Endothelial cell of umbilical vein (primary cell): ENCODE measurements at regions not wholly inside any gene's neighbourhood (a gene's known extent, or its start where the extent isn't known, plus 50 kb on each side); places are given as distances from the start of the nearest gene placed in this dataset.

Experiments used
- BruUV-seq: library from RNA; stranded (reverse); fragments of 400-500 nt; replicated peaks from 2 replicates; lab custom pipeline; 2021; lab: Mats Ljungman, UMichigan
- CTCF ChIA-PET: fragments of 300-600, 350-600 bp; sonication (Branson Sonifier 250); formaldehyde crosslinking; loops from one replicate; lab custom pipeline; 2021; ENCODE audit warnings: antibody characterized with exemption, inconsistent platforms; lab: Charles Lee
- POLR2A ChIA-PET: fragments of 300-600, 350-600 bp; sonication (Branson Sonifier 250); formaldehyde crosslinking; loops from one replicate; lab custom pipeline; 2021; ENCODE audit warnings: antibody characterized with exemption, inconsistent platforms; lab: Charles Lee
- DNase-seq: peaks from one replicate; pipeline ENCODE4 v3.0.0-alpha.2; 2011; ENCODE audit warnings: low read depth, low spot score
- FAIRE-seq: peaks from 2 replicates; lab custom pipeline; 2011; peaks lifted over from hg19 to GRCh38; lab: Jason Lieb, UNC
- H2AFZ ChIP-seq: 2 replicates; pipeline ENCODE4 v1.6.0; 2012; ENCODE audit warnings: low read depth, low read length, control low read depth, inconsistent platforms
- H3K27ac ChIP-seq: 2 replicates; pipeline ENCODE4 v1.5.1; 2011; ENCODE audit warnings: low read depth, mild to moderate bottlenecking, control low read depth, low read length, moderate library complexity; ENCODE audit not compliant: insufficient read depth
- H3K27me3 ChIP-seq, 2 experiments: 2 replicates each; pipeline versions ENCODE4 v1.6.0 to v1.6.1; 2011; ENCODE audit warnings: low read length in 2 of 2, mixed read lengths in 1 of 2; ENCODE audit not compliant: control insufficient read depth in 2 of 2, insufficient read depth in 2 of 2
- H3K36me3 ChIP-seq, 2 experiments: 2 replicates in 1 of 2; 3 replicates in 1 of 2; pipeline ENCODE4 v1.5.1; 2011; ENCODE audit warnings: low read length in 2 of 2, mild to moderate bottlenecking in 1 of 2, moderate library complexity in 1 of 2; ENCODE audit not compliant: control insufficient read depth in 2 of 2, insufficient read depth in 2 of 2; ENCODE audit errors: extremely low read depth in 1 of 2
- H3K4me1 ChIP-seq: 3 replicates; pipeline ENCODE4 v1.5.1; 2011; ENCODE audit warnings: mild to moderate bottlenecking, low read length; ENCODE audit not compliant: control insufficient read depth, insufficient read depth; ENCODE audit errors: extremely low read depth
- H3K4me2 ChIP-seq: 2 replicates; pipeline ENCODE4 v1.6.1; 2011; ENCODE audit warnings: low read length, control low read depth, mixed read lengths; ENCODE audit not compliant: insufficient read depth
- H3K4me3 ChIP-seq, 3 experiments: fragments of 200-600 bp in 1 of 3; sonication (generic), shearing (Covaris generic) in 1 of 3; replicated peaks in 1 of 3; 2 replicates each; pipeline ENCODE4 v1.5.1; 2011 to 2016; ENCODE audit warnings: control low read depth in 3 of 3, low read length in 3 of 3, mild to moderate bottlenecking in 2 of 3, inconsistent platforms in 1 of 3, low read depth in 1 of 3, moderate library complexity in 1 of 3; ENCODE audit not compliant: insufficient read depth in 1 of 3
- H3K79me2 ChIP-seq: 2 replicates; pipeline ENCODE4 v1.6.0; 2012; ENCODE audit warnings: low read length, inconsistent platforms; ENCODE audit not compliant: control insufficient read depth, insufficient read depth
- H3K9ac ChIP-seq: replicated peaks from 2 replicates; pipeline ENCODE3; 2011; ENCODE audit warnings: low read length, control low read depth; ENCODE audit not compliant: insufficient read depth; ENCODE audit errors: extremely low read depth
- H3K9me1 ChIP-seq: replicated peaks from 3 replicates; pipeline ENCODE4 v1.6.0; 2011; ENCODE audit warnings: mild to moderate bottlenecking, low read length; ENCODE audit not compliant: control insufficient read depth, insufficient read depth; ENCODE audit errors: extremely low read depth
- H3K9me3 ChIP-seq: replicated peaks from 2 replicates; pipeline ENCODE4 v1.5.1; 2012; ENCODE audit warnings: low read length, inconsistent platforms; ENCODE audit not compliant: control insufficient read depth, insufficient read depth
- H4K20me1 ChIP-seq: replicated peaks from 2 replicates; pipeline ENCODE3; 2011; ENCODE audit warnings: mild to moderate bottlenecking, low read length; ENCODE audit not compliant: control insufficient read depth, insufficient read depth; ENCODE audit errors: extremely low read depth
- CTCF ChIP-seq, 2 donors: IDR thresholded peaks; 1 replicate in 1 of 2; 2 replicates in 1 of 2; pipeline ENCODE4 v1.5.1; 2011; ENCODE audit warnings: low read length in 2 of 2, mild to moderate bottlenecking in 2 of 2, moderate library complexity in 2 of 2, control low read depth in 1 of 2, inconsistent platforms in 1 of 2, low read depth in 1 of 2; ENCODE audit not compliant: insufficient read depth in 1 of 2; ENCODE audit errors: extremely low read depth in 1 of 2
- EZH2 ChIP-seq: IDR thresholded peaks from 2 replicates; pipeline ENCODE4 v1.6.1; 2012; ENCODE audit warnings: borderline replicate concordance, low read depth, mild to moderate bottlenecking, moderate library complexity, low read length, inconsistent platforms; ENCODE audit not compliant: severe bottlenecking
- FOS ChIP-seq: IDR thresholded peaks from 2 replicates; pipeline ENCODE4 v1.6.1; 2011; ENCODE audit warnings: mild to moderate bottlenecking, low read length, moderate library complexity, borderline replicate concordance; ENCODE audit not compliant: insufficient read depth
- GATA2 ChIP-seq: IDR thresholded peaks from 2 replicates; pipeline ENCODE4 v1.7.0; 2011; ENCODE audit warnings: low read depth, mild to moderate bottlenecking, moderate library complexity, mixed read lengths, low read length; ENCODE audit not compliant: insufficient read length, insufficient read depth
- JUN ChIP-seq: IDR thresholded peaks from 2 replicates; pipeline ENCODE4 v1.6.1; 2011; ENCODE audit warnings: borderline replicate concordance, low read depth; ENCODE audit not compliant: insufficient read length, insufficient read depth
- POLR2A ChIP-seq: IDR thresholded peaks from 2 replicates; pipeline ENCODE4 v1.6.1; 2012; ENCODE audit warnings: low read depth, mild to moderate bottlenecking, control low read depth, low read length
- POLR2AphosphoS5 ChIP-seq: IDR thresholded peaks from 2 replicates; pipeline ENCODE4 v1.6.1; 2012; ENCODE audit warnings: low read depth, mild to moderate bottlenecking, control low read depth, low read length, moderate library complexity; ENCODE audit not compliant: insufficient read depth
- dilution Hi-C: fragments of 300-500 bp; cut with MboI; formaldehyde crosslinking; loops from one replicate; pipeline ENCODE4 v1.15.0; 2019; ENCODE audit warnings: low sequenced_read_pairs; ENCODE audit not compliant: extremely low pct_ligation_motif_present
- intact Hi-C: fragments of 100-400 bp; cut with micrococcal nuclease; formaldehyde crosslinking; loops from one replicate; pipeline ENCODE4 v1.10.0; 2022
- TF ChIP-seq, protein P1 (sequence below): IDR thresholded peaks from 2 replicates; pipeline ENCODE4 v1.6.1; 2011; ENCODE audit not compliant: insufficient read depth, insufficient read length

GRCh38 chr9:119033596-119033995 lies 335.6 kb downstream of the BRINP1 start:
- DNase-seq, result no peak
- dilution Hi-C loops, result no loop called here
- TF ChIP-seq FOS (no peak), POLR2AphosphoS5 (no peak), CTCF (IDR thresholded peaks at IDR 0.05; ENCODE audit: extremely low read depth in 1 of 2, insufficient read depth in 1 of 2, low read depth in 1 of 2, low read length in 2 of 2) (no peak), GATA2 (no peak), JUN (no peak), EZH2 (no peak), POLR2A (no peak)
- TF ChIP-seq, protein P1, sequence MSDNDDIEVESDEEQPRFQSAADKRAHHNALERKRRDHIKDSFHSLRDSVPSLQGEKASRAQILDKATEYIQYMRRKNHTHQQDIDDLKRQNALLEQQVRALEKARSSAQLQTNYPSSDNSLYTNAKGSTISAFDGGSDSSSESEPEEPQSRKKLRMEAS, result no peak
- ChIA-PET POLR2A (no interaction called here), CTCF (no interaction called here)
- no peaks in the 10 kb centered on the region for H3K4me1 ChIP-seq
- no peaks in the 10 kb centered on the region for H3K36me3 ChIP-seq
- H3K79me2 ChIP-seq, result no peaks in the 10 kb centered on the region
- H3K9ac ChIP-seq, result no peak overlapping the region
- no TSS peak for BruUV-seq
- H3K9me1 ChIP-seq, result no peaks in the 10 kb centered on the region
- no peaks in the 10 kb centered on the region for H4K20me1 ChIP-seq
- no peak overlapping the region for H2AFZ ChIP-seq
- H3K9me3 ChIP-seq, result no peaks in the 10 kb centered on the region
- intact Hi-C loops, result no loop called here
- H3K4me2 ChIP-seq, result no peak overlapping the region
- H3K27ac ChIP-seq, result no peak overlapping the region
- FAIRE-seq, result no peak
- no peaks in the 10 kb centered on the region for H3K27me3 ChIP-seq
- H3K4me3 ChIP-seq, result no peak overlapping the region
